OCI-LY3 (cell line): ENCODE measurements at regions not wholly inside any gene's neighbourhood (a gene's known extent, or its start where the extent isn't known, plus 50 kb on each side); places are given as distances from the start of the nearest gene placed in this dataset.

Experiments used
- H2AFZ ChIP-seq: fragments of 200-600, 300-600 bp; shearing (Covaris generic); 2 replicates; pipeline ENCODE4 v1.6.0; 2014; ENCODE audit warnings: antibody characterized with exemption, low read depth, low read length
- H3K27ac ChIP-seq: fragments of 200-600, 300-600 bp; sonication (generic); 2 replicates; pipeline ENCODE4 v1.5.1; 2014; ENCODE audit warnings: mild to moderate bottlenecking, low read length, moderate library complexity, mixed read lengths
- H3K27me3 ChIP-seq: fragments of 200-600, 300-600 bp; sonication (generic); 2 replicates; pipeline ENCODE4 v1.6.1; 2014; ENCODE audit warnings: low read depth, low read length, mixed read lengths
- H3K36me3 ChIP-seq: fragments of 200-600, 300-600 bp; sonication (generic); replicated peaks from 2 replicates; pipeline ENCODE3; 2014; ENCODE audit warnings: low read depth, low read length, mixed read lengths
- H3K4me1 ChIP-seq: fragments of 300-600, 200-600 bp; sonication (generic); 2 replicates; pipeline ENCODE4 v1.6.1; 2014; ENCODE audit warnings: low read length, mixed read lengths
- H3K4me2 ChIP-seq: fragments of 200-600, 300-600 bp; sonication (generic); 2 replicates; pipeline ENCODE4 v1.6.1; 2014; ENCODE audit warnings: low read length, mixed read lengths
- H3K4me3 ChIP-seq: fragments of 300-600, 200-600 bp; sonication (generic); 2 replicates; pipeline ENCODE4 v1.5.1; 2014; ENCODE audit warnings: antibody characterized with exemption, mild to moderate bottlenecking, low read length, moderate library complexity
- H3K79me2 ChIP-seq: fragments of 300-600, 200-600 bp; shearing (Covaris generic); 2 replicates; pipeline ENCODE4 v1.6.1; 2014; ENCODE audit warnings: mild to moderate bottlenecking, low read length, mixed read lengths
- H3K9ac ChIP-seq: fragments of 300-600, 200-600 bp; shearing (Covaris generic); 2 replicates; pipeline ENCODE4 v1.6.0; 2014; ENCODE audit warnings: mild to moderate bottlenecking, low read length, moderate library complexity
- H3K9me3 ChIP-seq: fragments of 200-600, 300-600 bp; shearing (Covaris generic); 2 replicates; pipeline ENCODE4 v1.6.1; 2014; ENCODE audit warnings: low read length, mixed read lengths; ENCODE audit not compliant: insufficient read depth
- H4K20me1 ChIP-seq: fragments of 200-600, 300-600 bp; sonication (generic); 2 replicates; pipeline ENCODE4 v1.6.1; 2016; ENCODE audit warnings: low read length, mixed read lengths; ENCODE audit not compliant: insufficient read depth
- CTCF ChIP-seq: fragments of 200-600, 300-600 bp; sonication (generic); IDR thresholded peaks from 2 replicates; pipeline ENCODE4 v1.5.1; 2014; ENCODE audit warnings: antibody characterized with exemption, low read length, low read depth
- EZH2phosphoT487 ChIP-seq: fragments of 200-600 bp; shearing (Covaris generic); IDR thresholded peaks from 2 replicates; pipeline ENCODE4 v1.6.1; 2018; ENCODE audit warnings: antibody characterized with exemption, mixed run types, low read depth

DNA sequence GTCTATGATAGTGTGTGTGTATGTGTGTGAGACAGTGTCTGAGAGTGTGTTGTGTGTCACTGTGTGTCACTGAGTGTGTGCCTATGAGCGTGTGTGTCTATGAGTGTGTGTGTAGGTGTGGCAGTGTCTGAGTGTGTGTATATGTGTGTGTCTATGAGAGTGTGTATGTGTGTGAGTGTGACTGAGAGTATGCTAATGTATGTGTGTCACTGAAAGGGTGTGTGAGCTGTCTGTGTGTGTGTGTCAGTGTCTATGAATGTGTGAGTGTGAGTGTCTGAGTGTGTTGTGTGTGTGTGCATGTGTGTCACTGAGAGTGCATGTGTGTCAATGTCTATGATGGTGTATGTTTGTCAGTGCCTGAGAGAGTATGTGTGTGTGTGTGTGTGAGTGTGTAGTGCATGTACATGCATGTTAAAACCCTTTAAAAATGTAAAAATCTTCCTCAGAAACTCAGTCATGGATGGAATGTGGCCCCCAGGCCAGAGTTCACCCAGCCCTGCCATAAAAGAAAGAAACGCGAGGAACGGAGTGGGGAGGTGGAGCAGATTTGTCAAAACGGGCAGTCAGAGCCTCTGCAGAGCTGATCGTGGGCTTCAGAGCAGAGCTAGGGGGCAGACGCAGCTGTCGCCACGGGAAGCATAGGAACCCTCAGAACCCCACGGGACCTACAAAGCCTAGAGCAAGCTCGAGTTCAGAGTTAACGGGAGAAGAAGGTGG, 218.8 kb downstream of the CTTN start:
- peaks cover 7% of the 10 kb centered on the region; the same call in 1 of the 2 replicates for H3K27me3 ChIP-seq
- no peak overlapping the region for H3K27ac ChIP-seq
- no peak overlapping the region for H3K4me2 ChIP-seq
- H3K4me3 ChIP-seq: no peak overlapping the region
- H3K9me3 ChIP-seq: no peaks in the 10 kb centered on the region
- no peaks in the 10 kb centered on the region for H3K79me2 ChIP-seq
- no peaks in the 10 kb centered on the region for H3K4me1 ChIP-seq
- no peak overlapping the region for H2AFZ ChIP-seq
- TF ChIP-seq EZH2phosphoT487: no peak
- TF ChIP-seq CTCF: no peak
- no peaks in the 10 kb centered on the region for H3K36me3 ChIP-seq
- no peak overlapping the region for H3K9ac ChIP-seq
- H4K20me1 ChIP-seq: no peaks in the 10 kb centered on the region

DNA sequence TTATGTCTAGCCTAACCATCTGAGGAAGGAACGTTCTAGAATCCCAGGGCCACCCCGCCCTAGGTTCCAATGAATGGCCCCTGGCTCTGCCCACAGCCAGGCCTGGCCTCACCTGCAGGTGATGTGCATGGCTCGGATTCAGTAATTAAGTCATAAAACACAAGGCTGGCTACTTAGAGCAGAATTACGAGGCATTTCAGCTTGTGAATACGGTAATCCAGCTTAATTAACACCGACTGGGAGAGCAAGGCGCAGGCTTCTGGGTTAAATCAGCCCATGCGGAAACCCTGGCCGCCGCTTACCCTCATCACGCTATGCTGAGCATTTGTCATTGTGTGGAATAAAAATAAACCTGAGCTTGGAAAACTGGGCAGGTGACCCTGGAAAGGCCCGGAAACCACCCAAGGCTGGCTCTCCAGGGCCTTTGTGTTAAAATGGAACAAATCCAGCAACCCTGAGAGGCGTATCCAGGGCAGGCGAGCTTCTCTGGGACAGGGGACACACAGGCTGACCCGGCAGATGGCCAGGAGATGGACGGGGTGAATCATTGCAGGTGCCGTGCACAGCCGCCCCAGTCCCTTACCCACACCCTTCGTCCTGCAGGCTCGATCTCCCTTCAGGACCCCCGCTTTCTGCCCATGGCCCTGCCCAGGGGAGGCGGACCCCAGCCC, 220.2 kb downstream of the CTTN start:
- H3K27ac ChIP-seq: no peak overlapping the region
- no peak overlapping the region for H3K4me2 ChIP-seq
- H3K27me3 ChIP-seq: 0 out of 2 replicates have a peak, but pooled peaks cover 7% of the 10 kb centered on the region
- H3K4me3 ChIP-seq: no peak overlapping the region
- no peaks in the 10 kb centered on the region for H3K4me1 ChIP-seq
- no peaks in the 10 kb centered on the region for H3K9me3 ChIP-seq
- no peaks in the 10 kb centered on the region for H3K79me2 ChIP-seq
- no peak overlapping the region for H3K9ac ChIP-seq
- no peaks in the 10 kb centered on the region for H4K20me1 ChIP-seq
- no peak overlapping the region for H2AFZ ChIP-seq
- no peaks in the 10 kb centered on the region for H3K36me3 ChIP-seq
- TF ChIP-seq CTCF (no peak), EZH2phosphoT487 (no peak)

GRCh38 chr11:70619591-70619990, 221.3 kb downstream of the CTTN start:
- H3K4me1 ChIP-seq: no peaks in the 10 kb centered on the region

More at GRCh38 chr11:70619591-70619990, 221.3 kb downstream of the CTTN start:
- H4K20me1 ChIP-seq: no peaks in the 10 kb centered on the region
- H2AFZ ChIP-seq: no peak overlapping the region
- no peak overlapping the region for H3K4me2 ChIP-seq
- no peak overlapping the region for H3K27ac ChIP-seq
- no peaks in the 10 kb centered on the region for H3K79me2 ChIP-seq
- H3K9me3 ChIP-seq: no peaks in the 10 kb centered on the region
- H3K9ac ChIP-seq: no peak overlapping the region
- no peak overlapping the region for H3K4me3 ChIP-seq
- H3K27me3 ChIP-seq: 0 out of 2 replicates have a peak, but pooled peaks cover 7% of the 10 kb centered on the region
- TF ChIP-seq CTCF (no peak), EZH2phosphoT487 (no peak)
- no peaks in the 10 kb centered on the region for H3K36me3 ChIP-seq
